Omental fat pad (tissue), 3 donors: ENCODE measurements at regions not wholly inside any gene's neighbourhood (a gene's known extent, or its start where the extent isn't known, plus 50 kb on each side); places are given as distances from the start of the nearest gene placed in this dataset.

Experiments used
- ATAC-seq: fragments of 150-250 bp; one replicate; pipeline ENCODE4 v1.9.1; 2016; ENCODE audit warnings: mild to moderate bottlenecking, moderate library complexity; ENCODE audit not compliant: low FRiP score
- DNase-seq: peaks from one replicate; pipeline ENCODE4 v3.0.0-alpha.2; 2019; ENCODE audit warnings: low spot score
- TF ChIP-seq, protein P1 (sequence below), 3 donors: fragments of 450-650 bp; IDR thresholded peaks; one replicate each; pipeline ENCODE4 v1.5.1; 2016 to 2017; ENCODE audit warnings: antibody characterized with exemption in 3 of 3, mild to moderate bottlenecking in 3 of 3, moderate library complexity in 2 of 3

DNA sequence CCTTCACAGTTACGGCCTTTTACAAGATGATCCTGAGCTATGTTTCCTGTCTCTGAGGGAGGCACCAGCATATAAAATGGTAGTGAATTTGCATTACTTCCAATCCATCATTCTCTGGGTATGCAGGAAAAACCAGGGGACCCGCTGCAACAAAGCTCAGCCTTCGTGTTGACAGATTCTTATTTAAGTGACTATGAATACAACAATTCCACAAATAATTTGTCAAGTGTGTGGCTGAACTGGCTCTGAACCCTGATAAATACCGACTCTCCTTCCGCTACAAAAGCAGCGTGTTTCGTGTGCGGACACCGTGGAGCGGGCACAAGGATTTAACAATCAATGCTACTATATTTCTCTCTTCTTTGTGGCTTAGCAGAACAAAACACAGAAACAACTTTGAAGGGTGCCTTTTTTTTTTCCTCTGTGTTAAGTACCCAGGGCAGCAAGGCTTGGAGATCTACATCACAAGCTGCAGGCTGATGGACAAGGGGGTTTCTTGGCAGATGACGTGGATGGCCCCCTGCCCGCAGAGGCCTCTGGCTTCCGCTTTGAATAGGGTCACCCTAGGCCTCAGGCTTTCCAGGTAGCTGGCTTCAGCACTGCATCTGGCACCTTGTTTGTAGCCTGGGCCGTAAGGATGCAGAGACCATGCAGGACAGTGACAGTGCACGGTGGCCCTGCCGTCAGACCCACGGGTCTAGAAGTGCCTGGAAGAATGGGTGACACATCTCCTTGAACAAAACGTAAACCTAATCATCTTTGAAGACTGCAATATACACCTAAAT, 280.5 kb upstream of the TSHZ3 start:
- ATAC-seq (no peak), DNase-seq (no peak)
- TF ChIP-seq, protein P1, sequence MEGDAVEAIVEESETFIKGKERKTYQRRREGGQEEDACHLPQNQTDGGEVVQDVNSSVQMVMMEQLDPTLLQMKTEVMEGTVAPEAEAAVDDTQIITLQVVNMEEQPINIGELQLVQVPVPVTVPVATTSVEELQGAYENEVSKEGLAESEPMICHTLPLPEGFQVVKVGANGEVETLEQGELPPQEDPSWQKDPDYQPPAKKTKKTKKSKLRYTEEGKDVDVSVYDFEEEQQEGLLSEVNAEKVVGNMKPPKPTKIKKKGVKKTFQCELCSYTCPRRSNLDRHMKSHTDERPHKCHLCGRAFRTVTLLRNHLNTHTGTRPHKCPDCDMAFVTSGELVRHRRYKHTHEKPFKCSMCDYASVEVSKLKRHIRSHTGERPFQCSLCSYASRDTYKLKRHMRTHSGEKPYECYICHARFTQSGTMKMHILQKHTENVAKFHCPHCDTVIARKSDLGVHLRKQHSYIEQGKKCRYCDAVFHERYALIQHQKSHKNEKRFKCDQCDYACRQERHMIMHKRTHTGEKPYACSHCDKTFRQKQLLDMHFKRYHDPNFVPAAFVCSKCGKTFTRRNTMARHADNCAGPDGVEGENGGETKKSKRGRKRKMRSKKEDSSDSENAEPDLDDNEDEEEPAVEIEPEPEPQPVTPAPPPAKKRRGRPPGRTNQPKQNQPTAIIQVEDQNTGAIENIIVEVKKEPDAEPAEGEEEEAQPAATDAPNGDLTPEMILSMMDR (IDR thresholded peaks at IDR 0.05), result no peak

DNA sequence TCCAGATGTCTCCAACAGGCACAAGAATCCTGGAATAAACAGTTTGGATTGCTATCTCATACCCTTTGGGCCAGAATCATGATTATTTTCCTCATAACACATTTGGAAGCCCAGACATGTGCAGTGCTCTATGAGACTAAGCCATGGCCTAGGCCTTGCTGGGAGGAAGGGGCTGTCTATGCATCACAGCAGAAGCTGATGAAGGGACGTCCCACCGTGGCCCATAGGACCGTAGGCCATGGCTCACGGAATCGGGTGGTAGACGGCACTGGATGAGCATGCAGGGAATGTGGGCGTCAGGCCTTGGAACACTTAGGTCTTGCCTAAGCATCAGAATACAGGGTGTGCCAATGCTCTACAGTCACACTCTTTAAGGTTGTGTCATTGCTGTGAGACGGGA, 283.8 kb upstream of the TSHZ3 start:
- TF ChIP-seq, protein P1 (IDR thresholded peaks at IDR 0.05), result no peak
- no peak for DNase-seq
- ATAC-seq, result no peak

DNA sequence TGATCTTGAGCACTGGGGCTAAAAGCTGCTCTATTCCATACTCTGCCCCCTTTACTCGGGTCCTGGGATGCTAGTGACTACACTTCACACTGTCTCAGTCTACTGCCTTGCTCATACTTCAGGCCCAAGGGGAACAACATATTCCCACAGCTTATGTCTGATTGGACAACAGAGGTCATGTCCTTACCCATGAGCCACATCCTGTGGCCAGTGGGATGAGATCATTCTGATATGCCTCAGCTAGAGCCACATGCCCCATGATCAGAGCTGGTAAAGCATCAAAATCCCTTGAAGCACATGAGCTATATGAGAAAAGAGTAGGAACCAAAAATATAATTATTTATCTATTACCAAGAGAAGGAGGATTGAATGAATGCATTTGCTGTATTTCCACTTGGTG, 290.1 kb upstream of the TSHZ3 start:
- ATAC-seq (no peak), DNase-seq (no peak)
- TF ChIP-seq, protein P1 (IDR thresholded peaks at IDR 0.05), result no peak

DNA sequence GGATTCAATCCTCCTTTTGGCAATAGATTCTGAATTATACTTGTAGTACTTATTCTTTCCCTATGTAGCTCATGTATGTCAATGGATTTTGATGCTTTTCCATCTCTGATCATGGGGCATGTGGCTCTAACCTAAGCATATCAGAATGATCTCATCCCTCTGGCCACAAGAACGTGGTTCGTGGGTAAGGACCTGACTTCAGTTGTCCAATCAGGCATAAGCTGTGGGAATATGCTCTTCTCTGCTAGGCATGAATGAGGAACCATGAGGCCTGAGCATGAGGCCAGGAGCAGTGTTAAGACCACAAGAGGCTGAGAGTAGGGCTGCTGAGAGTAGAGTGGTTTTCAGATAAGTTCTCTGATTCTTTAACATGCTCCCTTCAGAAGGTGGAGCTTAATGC, 292.4 kb upstream of the TSHZ3 start:
- ATAC-seq (no peak), DNase-seq (no peak)
- TF ChIP-seq, protein P1 (IDR thresholded peaks at IDR 0.05), result no peak

DNA sequence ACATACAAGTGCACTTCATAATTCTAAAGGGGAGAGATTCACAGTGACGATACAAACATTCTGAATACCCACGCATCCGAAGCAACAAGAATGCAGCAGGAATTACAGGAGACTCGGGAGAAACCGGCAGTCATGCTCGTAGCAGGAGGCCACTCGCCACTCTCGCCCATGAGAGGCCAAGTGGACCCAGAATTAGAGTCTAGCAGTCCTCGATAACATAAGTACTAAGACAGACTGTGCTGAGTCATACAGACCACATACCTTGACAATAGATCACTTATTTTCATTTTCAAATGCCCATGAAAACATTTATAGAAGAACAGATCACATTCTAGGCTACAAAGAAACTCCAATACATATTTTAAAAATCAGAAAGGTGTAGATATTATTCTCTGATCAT, 299.1 kb upstream of the TSHZ3 start:
- TF ChIP-seq, protein P1 (IDR thresholded peaks at IDR 0.05), result no peak
- ATAC-seq (no peak), DNase-seq (no peak)

DNA sequence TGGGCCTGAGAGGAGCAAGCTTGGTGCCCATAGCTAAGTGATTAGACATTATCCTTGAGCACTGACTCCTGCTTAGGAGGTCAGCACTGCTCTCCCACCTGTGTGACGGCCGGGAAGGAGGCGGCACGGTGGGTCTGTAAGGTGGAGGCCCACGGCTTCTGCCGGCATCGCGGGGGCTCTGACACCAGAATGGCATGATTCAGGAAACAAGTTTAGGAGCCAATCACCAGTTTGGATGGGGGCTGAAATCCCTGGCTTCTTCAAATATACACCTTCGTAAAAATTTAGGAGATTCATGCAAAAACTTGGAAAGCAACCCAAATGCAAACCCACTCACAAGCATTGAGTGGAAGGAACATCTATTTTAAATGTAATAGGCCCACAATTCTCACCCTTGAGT, 307.3 kb upstream of the TSHZ3 start:
- DNase-seq, result no peak
- ATAC-seq, result no peak
- TF ChIP-seq, protein P1 (IDR thresholded peaks at IDR 0.05), result no peak
